GM12878 (cell line): ENCODE measurements at regions not wholly inside any gene's neighbourhood (a gene's known extent, or its start where the extent isn't known, plus 50 kb on each side); places are given as distances from the start of the nearest gene placed in this dataset.

ENCODE experiments used
- ATAC-seq: fragments of 200-7000 bp; cut with Tn5 transposase; 3 replicates; pipeline ENCODE4 v1.9.1; 2020; ENCODE audit warnings: mild to moderate bottlenecking, moderate library complexity
- BruUV-seq: library from RNA; stranded (reverse); fragments of 400-500 nt; replicated peaks from 2 replicates; lab custom pipeline; 2021; lab: Mats Ljungman, UMichigan
- CTCF ChIA-PET: fragments of 300-600 bp; sonication (Branson Sonifier 250); formaldehyde crosslinking; extraction: SDS; loops from one replicate; lab custom pipeline; 2021; ENCODE audit warnings: inconsistent platforms; lab: Yijun Ruan, JAX
- POLR2A ChIA-PET: fragments of 350-600 bp; formaldehyde crosslinking; extraction: SDS; loops from one replicate; lab custom pipeline; 2021; ENCODE audit warnings: inconsistent platforms; lab: Charles Lee
- RAD21 ChIA-PET: fragments of 300-600 bp; sonication (Branson Sonifier 250); formaldehyde crosslinking; loops from one replicate; lab custom pipeline; 2023; ENCODE audit warnings: antibody characterized with exemption; ENCODE audit not compliant: unreplicated experiment; lab: Charles Lee
- SMC1A ChIA-PET: fragments of 300-600 bp; sonication (Branson Sonifier 250); formaldehyde crosslinking; loops from one replicate; lab custom pipeline; 2023; ENCODE audit not compliant: unreplicated experiment, uncharacterized antibody; lab: Charles Lee
- DNase-seq: peaks from one replicate; pipeline ENCODE4 v3.0.0-alpha.2; 2011; ENCODE audit warnings: low read depth, low spot score
- FAIRE-seq: peaks from 3 replicates; lab custom pipeline; 2011; peaks lifted over from hg19 to GRCh38; lab: Jason Lieb, UNC
- H2AFZ ChIP-seq: 2 replicates; pipeline ENCODE4 v1.6.0; 2011; ENCODE audit warnings: low read depth, low read length, control low read depth; ENCODE audit not compliant: control insufficient read depth
- H3K27ac ChIP-seq: 2 replicates; pipeline ENCODE4 v1.5.1; 2011; ENCODE audit warnings: control low read depth; ENCODE audit not compliant: control insufficient read depth, insufficient read depth
- H3K27me3 ChIP-seq, 2 experiments: replicated peaks in 1 of 2; 2 replicates each; pipeline versions ENCODE4 v1.6.0 to v1.6.1; 2011; ENCODE audit warnings: low read length in 1 of 2; ENCODE audit not compliant: control insufficient read depth in 2 of 2, insufficient read depth in 2 of 2
- H3K36me3 ChIP-seq, 2 experiments: 2 replicates each; pipeline ENCODE4 v1.5.1; 2011; ENCODE audit warnings: low read length in 1 of 2; ENCODE audit not compliant: control insufficient read depth in 2 of 2, insufficient read depth in 2 of 2
- H3K4me1 ChIP-seq: 2 replicates; pipeline ENCODE4 v1.6.1; 2011; ENCODE audit warnings: mild to moderate bottlenecking, low read length, moderate library complexity, mixed read lengths; ENCODE audit not compliant: control insufficient read depth, insufficient read depth
- H3K4me2 ChIP-seq: 2 replicates; pipeline ENCODE4 v1.6.0; 2011; ENCODE audit warnings: control low read depth; ENCODE audit not compliant: control insufficient read depth, insufficient read depth
- H3K4me3 ChIP-seq: fragments of 200-600 bp; sonication (generic); 2 replicates; pipeline ENCODE4 v1.5.1; 2016
- H3K79me2 ChIP-seq: 2 replicates; pipeline ENCODE4 v1.6.0; 2011; ENCODE audit warnings: low read length; ENCODE audit not compliant: control insufficient read depth, insufficient read depth
- H3K9ac ChIP-seq: 2 replicates; pipeline ENCODE4 v1.8.0; 2011; ENCODE audit warnings: low read length, control low read depth, mixed read lengths; ENCODE audit not compliant: control insufficient read depth, insufficient read depth
- H3K9me3 ChIP-seq: replicated peaks from 3 replicates; pipeline ENCODE4 v1.5.1; 2011; ENCODE audit warnings: mild to moderate bottlenecking, low read length; ENCODE audit not compliant: control insufficient read depth, insufficient read depth
- H4K20me1 ChIP-seq: 2 replicates; pipeline ENCODE4 v1.6.0; 2011; ENCODE audit not compliant: control insufficient read depth, insufficient read depth
- ASH2L ChIP-seq: fragments of 300-600, 200-600 bp; sonication (generic); IDR thresholded peaks from 2 replicates; pipeline ENCODE4 v1.6.1; 2017; ENCODE audit warnings: low read depth, mild to moderate bottlenecking, borderline replicate concordance
- BRCA1 ChIP-seq: IDR thresholded peaks from 2 replicates; pipeline ENCODE4 v1.6.1; 2011; ENCODE audit warnings: low read depth, low read length, improper control_type of control experiment
- CBX3 ChIP-seq: fragments of 200-600 bp; sonication (generic); IDR thresholded peaks from 2 replicates; pipeline ENCODE4 v1.6.1; 2016; ENCODE audit warnings: low read depth, borderline replicate concordance
- HCFC1 ChIP-seq: fragments of 150-350 bp; IDR thresholded peaks from 2 replicates; pipeline ENCODE4 v1.6.1; 2014; ENCODE audit warnings: low read length
- HDAC6 ChIP-seq: fragments of 200-600 bp; sonication (generic); IDR thresholded peaks from one replicate; pipeline ENCODE4 v1.8.0; 2017; ENCODE audit warnings: antibody characterized with exemption; ENCODE audit not compliant: unreplicated experiment
- NFYB ChIP-seq: IDR thresholded peaks from 2 replicates; pipeline ENCODE4 v1.6.1; 2011; ENCODE audit warnings: low read depth, mild to moderate bottlenecking, low read length, improper control_type of control experiment, moderate library complexity; ENCODE audit not compliant: insufficient read depth
- POLR2AphosphoS2 ChIP-seq: IDR thresholded peaks from 2 replicates; pipeline ENCODE4 v1.6.1; 2011; ENCODE audit warnings: low read depth, mild to moderate bottlenecking, low read length, improper control_type of control experiment, moderate library complexity
- WGBS: methylation state at CpG from one replicate; pipeline ENCODE4 v1.1.6; 2016; ENCODE audit warnings: low lambda C conversion rate; ENCODE audit not compliant: insufficient replicate concordance, insufficient coverage; ENCODE audit errors: missing lambda C conversion rate; 5-methylcytosine and 5-hydroxymethylcytosine counted together
- in situ Hi-C: fragments of 300-500 bp; cut with MboI; formaldehyde crosslinking; loops from 9 replicates; pipeline ENCODE4 v1.14.3; 2018; ENCODE audit warnings: mixed read lengths
- intact Hi-C: fragments of 100-400 bp; cut with micrococcal nuclease; formaldehyde crosslinking; loops from one replicate; pipeline ENCODE4 v1.14.2; 2022; ENCODE audit not compliant: unreplicated experiment

- WGBS: 0% methylated on average over 3 of the region's 3 CpGs
- in situ Hi-C loops: no loop called here
- H3K79me2 ChIP-seq: no peaks in the 10 kb centered on the region
- H3K27ac ChIP-seq: no peak overlapping the region
- DNase-seq: no peak
- H4K20me1 ChIP-seq: no peaks in the 10 kb centered on the region
- H3K4me2 ChIP-seq: no peak overlapping the region
- no peaks in the 10 kb centered on the region for H3K9me3 ChIP-seq
- no TSS peak for BruUV-seq
- TF ChIP-seq POLR2AphosphoS2 (no peak), BRCA1 (no peak), NFYB (no peak), HDAC6 (no peak), HCFC1 (no peak), ASH2L (no peak), CBX3 (no peak)
- TF ChIP-seq, all 136 proteins: peak for 0
- RAD21 ChIA-PET: no interaction called here
- SMC1A ChIA-PET: interaction anchor here (1.1 kb wide), 1 partner anchor 14 kb away, joined by 4 read pairs; no protein-coding TSS in a partner anchor
- Histone ChIP-seq H2AFZ (no peak overlapping the region), H3K9ac (no peak overlapping the region), H3K36me3 (no peaks in the 10 kb centered on the region), H3K27me3 (no peaks in the 10 kb centered on the region), H3K4me1 (no peaks in the 10 kb centered on the region), H3K4me3 (no peak overlapping the region)
- no peak for FAIRE-seq
- no peak for ATAC-seq
- POLR2A ChIA-PET: no interaction called here
- CTCF ChIA-PET: no interaction called here
- intact Hi-C loops: no loop called here
Observed at GRCh38 chr1:192266645-192267044, 50.1 kb upstream of the RGS21 start.
